ENCODE measurements at regions not wholly inside any gene's neighbourhood (a gene's known extent, or its start where the extent isn't known, plus 50 kb on each side); places are given as distances from the start of the nearest gene placed in this dataset.
A peak's percentile ranks its signal among the peaks of the same experiment; 100 is the strongest.

GRCh38 chr16:85557083-85557970, 55.8 kb upstream of the GSE1 start:
- DNase-seq (ENCODE audit: low read depth), result peak; percentile 44

GRCh38 chr16:85557971-85558657, 55.0 kb upstream of the GSE1 start:
- no peak for DNase-seq (ENCODE audit: low read depth)

- no peak for DNase-seq (ENCODE audit: low read depth)
These were observed 52.2 kb upstream of the GSE1 start for GRCh38 chr16:85560932-85561247.

GRCh38 chr16:85561248-85562092, 51.7 kb upstream of the GSE1 start:
- no peak for DNase-seq (ENCODE audit: low read depth)

- no peak for DNase-seq (ENCODE audit: low read depth)
These were observed 50.9 kb upstream of the GSE1 start for GRCh38 chr16:85562093-85562786.

- no peak for DNase-seq (ENCODE audit: low read depth)
These were observed 50.1 kb upstream of the GSE1 start for GRCh38 chr16:85563034-85563433.
